NCI-H2171 (cell line): ENCODE measurements at regions not wholly inside any gene's neighbourhood (a gene's known extent, or its start where the extent isn't known, plus 50 kb on each side); places are given as distances from the start of the nearest gene placed in this dataset.
"Not testable (repeated sequence)": the region's sequence is repeated elsewhere in the genome, so short reads cannot be mapped to it uniquely, and the experiment has no call there.

Experiments used
- DNase-seq: peaks from one replicate; lab custom pipeline; 2025; lab: John Stamatoyannopoulos, UW

DNA sequence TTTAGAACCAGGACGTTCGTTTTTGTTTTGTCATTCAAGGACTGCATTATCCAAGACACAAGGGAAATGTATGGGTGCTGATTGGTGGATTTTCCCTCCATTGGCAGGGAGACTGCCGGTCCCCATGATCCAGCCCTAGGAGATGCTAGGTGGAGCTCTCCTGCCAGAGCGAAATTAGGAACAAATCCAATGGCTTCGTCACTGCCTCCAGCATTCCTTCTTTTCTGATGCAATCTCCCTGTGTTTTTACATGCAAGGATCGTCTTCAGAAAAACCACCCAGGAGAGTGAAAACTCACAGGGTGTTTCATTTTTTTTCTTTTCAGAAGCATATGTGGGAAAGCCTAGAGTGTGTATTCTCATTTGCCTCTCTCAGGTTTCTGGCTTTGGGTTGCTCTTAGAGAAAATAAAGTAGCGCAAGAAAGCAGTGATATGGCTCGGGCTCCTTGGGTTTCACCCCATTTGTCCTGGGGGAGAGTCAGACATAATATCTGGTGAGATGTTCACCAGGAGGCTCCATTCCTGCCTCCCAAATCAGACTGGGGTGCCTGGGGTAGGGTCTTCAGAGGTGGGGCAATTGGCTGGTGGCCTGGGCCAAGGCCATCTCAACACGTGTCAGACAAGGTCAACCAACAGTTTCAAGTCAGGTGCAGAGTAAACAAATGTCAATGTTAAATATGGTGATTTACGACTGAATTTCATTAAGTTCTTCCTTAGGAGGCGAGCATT lies 450.9 kb upstream of the MKI67 start:
- DNase-seq, result no peak

DNA sequence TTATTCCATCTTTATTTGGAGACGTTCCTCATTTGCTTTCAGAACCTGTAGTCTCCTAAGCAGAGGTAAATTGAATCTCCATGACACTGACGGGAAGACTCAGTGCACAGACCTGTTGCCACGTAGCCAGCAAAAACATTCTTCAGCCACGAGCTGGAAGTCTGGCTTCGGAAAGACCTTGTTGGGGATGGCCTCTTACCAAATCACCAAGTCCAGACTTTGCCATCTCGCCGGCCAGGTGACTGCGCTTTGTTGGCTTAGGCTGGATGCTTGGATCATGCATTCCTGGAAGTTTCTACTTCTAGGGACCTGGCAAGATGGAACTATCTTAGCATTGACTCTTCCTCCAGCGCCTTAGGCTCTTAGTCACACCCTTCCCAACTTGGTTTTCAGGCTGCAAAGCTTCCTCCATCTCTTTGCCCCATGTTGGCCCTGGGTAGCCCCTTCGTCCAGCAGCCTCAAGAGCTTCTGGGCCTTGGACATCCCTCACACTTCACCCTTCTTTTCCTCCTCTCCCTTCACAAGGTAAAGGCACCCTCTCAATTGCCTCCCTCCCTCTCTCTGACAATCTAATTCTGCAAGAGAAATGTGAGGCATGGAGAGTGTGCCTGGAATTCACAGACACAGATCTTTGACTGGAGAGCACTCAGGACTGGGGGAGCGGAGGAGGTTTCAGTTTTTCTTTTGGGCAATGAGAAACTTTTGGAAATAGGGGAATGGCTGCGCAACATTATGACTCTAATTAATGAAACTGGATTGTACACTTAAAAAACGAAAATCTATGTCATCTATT lies 451.9 kb upstream of the MKI67 start:
- DNase-seq, result no peak

GRCh38 chr10:128578766-128579165 lies 452.5 kb upstream of the MKI67 start:
- no peak for DNase-seq

DNA sequence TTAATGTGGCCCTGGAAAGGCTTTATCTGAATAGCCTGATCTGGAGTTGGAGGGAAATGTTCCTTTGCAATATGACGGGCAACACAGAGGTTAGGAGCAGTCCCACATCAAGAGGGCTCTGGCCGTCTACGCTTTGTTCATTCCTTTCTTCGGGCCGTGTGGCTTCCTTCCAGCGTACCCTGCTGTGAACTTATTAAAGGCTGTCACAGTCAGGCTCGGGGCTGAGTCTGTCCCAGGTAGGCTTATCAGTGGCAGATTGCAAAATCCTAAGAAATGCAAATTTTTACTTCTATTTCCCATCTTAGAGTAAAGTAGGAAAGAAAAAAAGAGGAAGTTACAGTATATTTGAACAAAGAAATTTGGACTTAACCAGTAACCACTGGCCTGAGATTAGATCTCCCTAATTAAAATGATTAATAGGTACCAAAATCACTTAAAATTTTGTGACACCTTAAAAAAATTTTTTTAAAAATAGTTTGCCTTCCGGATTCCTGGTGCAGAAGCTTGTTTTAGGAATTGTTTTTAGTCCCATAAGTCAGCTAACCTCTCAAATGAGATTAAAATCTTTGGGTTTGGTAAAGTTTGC lies 453.1 kb upstream of the MKI67 start:
- DNase-seq, result no peak

- DNase-seq, result no peak
These were observed 453.7 kb upstream of the MKI67 start for GRCh38 chr10:128579901-128580300.

GRCh38 chr10:128583125-128583524 lies 456.9 kb upstream of the MKI67 start:
- DNase-seq, result not testable (repeated sequence)

- DNase-seq, result not testable (repeated sequence)
These were observed 460.4 kb upstream of the MKI67 start for GRCh38 chr10:128586599-128586998.

- no peak for DNase-seq
These were observed 461.5 kb upstream of the MKI67 start for GRCh38 chr10:128587689-128588088.

DNA sequence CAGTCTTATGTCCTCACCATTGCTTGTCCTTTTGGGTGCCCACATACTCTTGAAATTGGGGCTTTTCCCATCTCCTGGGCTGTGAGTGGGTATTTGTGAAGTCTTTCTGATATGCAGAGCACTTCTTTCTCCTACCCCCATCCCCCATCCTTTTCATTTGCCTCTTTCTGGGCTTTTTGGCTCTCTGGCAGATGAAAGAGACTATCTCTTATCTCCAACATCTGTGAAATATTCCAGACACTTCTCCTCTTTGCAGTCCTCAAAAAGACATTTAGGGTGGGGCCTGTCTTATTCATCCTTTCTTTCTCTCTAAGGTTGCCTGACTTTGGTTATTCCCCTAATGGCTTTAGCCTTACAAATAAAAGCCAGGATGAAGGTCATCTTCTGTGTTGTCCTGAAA lies 462.2 kb upstream of the MKI67 start:
- DNase-seq, result no peak

DNA sequence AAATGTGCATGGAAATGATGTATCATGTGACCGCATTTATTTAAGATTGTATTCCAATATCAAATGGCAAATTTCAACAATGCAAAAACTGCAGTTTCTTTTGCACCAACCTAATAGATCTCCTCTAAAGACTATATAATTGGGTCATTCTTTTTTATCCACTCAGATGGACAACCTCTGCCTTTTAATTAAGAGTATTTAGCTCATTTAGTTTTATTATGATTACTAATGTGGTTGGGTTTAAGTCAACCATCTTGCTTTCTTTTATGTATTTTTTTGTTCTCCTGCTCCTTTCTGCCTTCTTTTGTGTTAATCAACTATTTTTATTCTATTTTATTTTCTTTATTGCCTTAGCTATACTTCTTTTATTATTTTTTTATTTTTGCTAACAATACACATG lies 468.5 kb upstream of the MKI67 start:
- DNase-seq, result no peak

DNA sequence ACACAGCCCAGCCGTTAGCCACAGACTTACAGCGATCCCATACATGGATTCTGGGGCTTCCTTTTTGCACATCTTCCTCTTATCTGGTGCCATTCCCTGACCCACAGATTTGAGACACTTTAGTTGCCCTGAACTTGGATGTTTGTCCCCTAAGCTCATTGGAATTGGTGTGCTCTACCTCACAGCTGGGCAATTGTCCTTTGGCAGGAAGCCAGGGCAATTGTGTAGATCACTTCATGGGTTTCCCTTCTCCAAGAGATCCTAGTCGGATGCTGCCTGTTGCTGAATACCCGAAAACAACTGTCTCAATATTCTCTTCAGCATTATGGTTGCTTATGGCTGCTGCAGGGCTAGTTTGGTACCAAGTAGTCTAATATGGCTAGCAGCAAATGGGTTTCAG lies 470.7 kb upstream of the MKI67 start:
- no peak for DNase-seq

- no peak for DNase-seq
These were observed 472.8 kb upstream of the MKI67 start for GRCh38 chr10:128599030-128599429.

DNA sequence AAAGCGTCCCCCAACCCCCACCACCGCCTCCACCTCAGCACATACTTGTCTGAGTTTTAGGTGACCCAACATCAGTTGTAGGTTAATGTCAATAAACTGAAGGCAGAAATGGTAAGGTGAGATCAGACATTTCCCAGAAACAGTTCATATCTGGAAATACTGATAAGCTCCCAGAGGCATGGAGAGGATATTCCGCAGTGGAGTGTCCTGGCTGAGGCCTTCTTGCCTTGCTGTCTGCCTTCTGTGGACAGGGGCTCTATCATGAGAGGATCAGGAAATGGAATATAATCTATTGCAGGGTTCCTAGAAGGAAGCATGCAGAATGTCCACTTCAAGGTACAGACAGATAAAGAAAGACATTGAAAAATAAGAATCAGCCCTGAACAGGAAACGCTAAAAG lies 473.3 kb upstream of the MKI67 start:
- no peak for DNase-seq

DNA sequence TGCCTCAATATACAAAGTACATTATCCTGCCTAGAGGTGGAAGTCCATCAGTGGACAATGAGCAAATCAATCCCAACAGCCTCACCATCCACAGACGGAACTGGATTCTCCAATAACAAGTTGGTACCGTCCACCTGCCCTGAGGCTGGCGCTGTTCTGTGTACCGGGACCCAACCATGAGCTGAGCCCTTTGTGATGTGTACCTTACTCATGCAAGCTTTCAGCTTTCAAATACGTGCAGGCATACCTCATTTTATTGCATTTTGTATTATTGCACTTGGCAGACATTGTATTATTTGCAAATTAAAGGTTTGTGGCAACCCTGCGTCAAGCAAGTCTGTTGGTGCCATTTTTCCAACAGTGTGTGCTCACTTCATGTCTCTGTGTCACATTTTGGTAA lies 476.0 kb upstream of the MKI67 start:
- DNase-seq, result no peak

DNA sequence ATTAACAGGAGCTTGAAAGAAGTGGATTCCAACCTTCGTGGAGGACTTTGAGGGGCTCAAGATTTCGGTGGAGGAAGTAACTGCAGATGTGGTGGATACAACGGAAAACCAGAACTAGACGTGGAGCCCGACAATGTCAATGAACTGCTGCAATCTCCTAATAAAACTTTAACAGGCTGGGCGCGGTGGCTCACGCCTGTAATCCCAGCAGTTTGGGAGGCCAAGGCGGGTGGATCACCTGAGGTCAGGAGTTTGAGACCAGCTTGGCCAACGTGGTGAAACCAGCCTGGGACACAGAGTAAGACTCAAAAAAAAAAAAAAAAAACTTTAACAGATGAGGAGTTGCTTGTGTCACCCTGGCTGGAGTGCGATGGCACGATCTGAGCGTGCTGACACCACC lies 477.8 kb upstream of the MKI67 start:
- DNase-seq, result no peak

GRCh38 chr10:128605180-128605579 lies 479.0 kb upstream of the MKI67 start:
- no peak for DNase-seq

GRCh38 chr10:128606055-128606454 lies 479.8 kb upstream of the MKI67 start:
- DNase-seq, result no peak

DNA sequence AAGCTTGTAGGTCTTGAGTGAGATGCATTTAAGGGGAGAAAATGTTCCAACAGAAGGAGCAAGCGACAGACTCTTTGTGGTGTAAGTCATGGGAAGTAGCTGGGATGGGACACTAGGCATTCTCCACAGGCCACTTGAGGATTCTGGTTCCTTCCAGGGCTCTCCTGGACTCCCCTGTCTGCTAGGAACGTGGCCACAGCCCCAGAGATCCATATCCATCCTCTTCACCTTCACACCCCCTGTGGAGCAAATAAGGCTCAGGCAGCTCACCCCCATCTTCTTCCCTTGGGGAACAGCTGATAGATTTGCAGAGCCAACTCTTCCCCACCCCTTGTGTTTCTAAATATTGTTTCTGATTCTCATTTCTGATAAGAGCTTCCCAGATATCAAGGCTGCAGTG lies 482.6 kb upstream of the MKI67 start:
- DNase-seq, result no peak

DNA sequence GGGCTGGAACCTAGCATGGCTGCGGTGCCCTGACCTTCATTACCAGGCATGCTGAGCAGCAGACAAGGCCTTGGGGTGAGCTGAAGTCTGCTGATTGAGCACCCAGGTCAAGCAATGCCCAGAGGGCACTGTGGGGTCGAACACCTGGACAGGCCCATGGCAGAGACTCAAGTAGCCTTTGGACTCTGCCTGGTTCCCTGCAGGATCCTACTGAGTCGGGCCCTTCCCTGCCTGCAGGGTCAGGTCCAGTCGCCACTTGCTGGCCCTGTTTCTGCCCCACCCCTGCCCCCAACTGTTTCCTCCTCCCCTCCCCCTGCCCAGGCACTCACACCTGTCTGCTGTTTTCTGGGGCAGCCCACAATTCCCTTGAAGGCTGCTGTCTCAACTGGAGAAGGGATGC lies 483.2 kb upstream of the MKI67 start:
- no peak for DNase-seq

DNA sequence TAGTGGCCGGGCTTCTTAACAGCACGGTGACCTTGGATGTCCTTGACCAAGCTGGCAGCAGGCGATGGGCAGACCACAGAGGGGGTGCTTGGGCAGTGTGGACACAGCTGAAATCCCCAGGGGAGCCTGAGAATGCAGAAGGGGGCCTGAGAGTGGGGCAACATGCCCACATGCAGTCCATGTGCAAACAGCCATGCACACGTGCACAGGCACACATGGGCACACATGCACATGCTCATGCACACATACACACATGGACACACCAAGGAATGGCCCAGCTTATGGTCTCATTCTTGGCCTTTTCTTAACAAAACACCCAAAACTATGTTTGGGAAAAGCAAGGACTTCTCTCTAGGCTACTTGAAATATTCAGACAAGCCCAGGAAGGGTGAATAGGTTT lies 483.9 kb upstream of the MKI67 start:
- no peak for DNase-seq

DNA sequence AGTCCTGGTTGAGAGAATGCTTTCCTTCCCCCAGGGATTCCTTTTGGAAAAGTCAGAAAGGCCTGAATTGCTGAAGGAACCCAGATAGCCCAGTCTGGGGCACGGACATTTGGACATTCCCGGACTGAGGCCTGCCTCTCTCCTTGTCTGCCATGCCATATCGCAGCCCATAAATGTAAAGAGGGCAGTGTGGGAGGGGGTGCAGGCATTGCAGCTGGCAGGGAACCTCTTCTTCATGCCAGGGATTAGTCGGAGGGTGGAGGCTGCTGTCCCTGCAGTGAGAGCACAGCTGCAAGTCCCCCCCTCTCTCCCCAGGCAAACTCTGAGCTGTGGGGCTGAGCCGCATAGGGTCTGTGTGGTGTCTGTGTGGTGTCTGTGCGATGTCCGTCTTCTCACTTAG lies 486.0 kb upstream of the MKI67 start:
- DNase-seq, result no peak

DNA sequence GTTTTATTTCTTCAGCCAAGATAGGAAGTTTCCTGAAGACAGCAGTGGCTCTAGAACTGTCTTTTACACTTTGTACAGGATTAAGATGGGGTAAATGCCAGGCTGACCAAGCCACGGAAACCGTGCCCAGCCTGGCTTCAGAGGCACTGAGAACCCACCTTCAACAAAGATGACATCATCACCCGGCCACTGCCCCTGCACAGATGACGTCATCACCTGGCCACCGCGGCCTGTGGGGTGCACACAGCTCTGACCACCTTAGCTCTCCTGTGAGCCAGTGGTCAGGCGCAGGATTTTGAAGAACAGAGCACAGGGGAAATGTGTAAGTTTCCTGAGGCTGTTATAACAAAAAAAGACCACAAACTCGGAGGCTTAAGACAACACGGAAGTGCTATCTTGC lies 486.4 kb upstream of the MKI67 start:
- DNase-seq, result no peak

- no peak for DNase-seq
These were observed 487.9 kb upstream of the MKI67 start for GRCh38 chr10:128614016-128614605.
